ENCODE measurements at regions not wholly inside any gene's neighbourhood (a gene's known extent, or its start where the extent isn't known, plus 50 kb on each side); places are given as distances from the start of the nearest gene placed in this dataset.
"Not testable (repeated sequence)": the region's sequence is repeated elsewhere in the genome, so short reads cannot be mapped to it uniquely, and the experiment has no call there.

DNA sequence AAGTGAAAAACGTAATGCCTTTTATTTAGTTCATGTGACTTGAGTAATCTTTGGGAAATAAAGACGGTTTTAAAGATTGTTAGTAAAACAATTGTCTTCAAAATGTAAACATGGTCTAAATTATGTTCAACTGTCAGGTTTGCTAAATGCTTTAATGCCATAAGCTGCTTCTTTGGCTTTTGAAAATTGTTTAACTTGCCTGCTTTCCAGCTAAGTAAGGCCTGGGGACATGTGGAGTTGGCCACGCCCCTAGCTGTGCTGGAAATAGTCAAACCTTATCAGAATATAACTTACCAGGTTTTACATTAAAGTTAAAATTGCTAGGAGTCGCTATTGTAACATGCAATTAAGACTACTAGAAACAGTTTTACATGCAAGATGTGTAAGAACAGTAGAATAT lies 203.9 kb downstream of the B3GLCT start:
- not testable (repeated sequence) for TF ChIP-seq RFX5 (IDR thresholded peaks at IDR 0.05; ENCODE audit: borderline replicate concordance, low read depth, low read length); EZH2 (IDR thresholded peaks at IDR 0.05; ENCODE audit: low read depth, low read length, severe bottlenecking); PHF8 (conservative IDR thresholded peaks at IDR 0.05; ENCODE audit: low read depth, low read length); RAD21 (IDR thresholded peaks at IDR 0.05 in 1 of 2, conservative IDR thresholded peaks at IDR 0.05 in 1 of 2; ENCODE audit: low read depth in 2 of 2, low read length in 2 of 2); POLR2AphosphoS5 (IDR thresholded peaks at IDR 0.05; ENCODE audit: low read depth, low read length); CHD2 (IDR thresholded peaks at IDR 0.05; ENCODE audit: low read length); SRF (IDR thresholded peaks at IDR 0.05; ENCODE audit: low read depth, low read length); HDAC2 (IDR thresholded peaks at IDR 0.05; ENCODE audit: borderline replicate concordance in 1 of 2, low read depth in 2 of 2, low read length in 2 of 2); SIN3A (conservative IDR thresholded peaks at IDR 0.05 in 1 of 2, IDR thresholded peaks at IDR 0.05 in 1 of 2; ENCODE audit: low read depth in 1 of 2, low read length in 2 of 2); MAFK (IDR thresholded peaks at IDR 0.05; ENCODE audit: low read depth, low read length); GTF2F1 (IDR thresholded peaks at IDR 0.05; ENCODE audit: borderline replicate concordance, low read depth, low read length); ZNF274 (IDR thresholded peaks at IDR 0.05; ENCODE audit: borderline replicate concordance, extremely low read depth, low read length)
- TF ChIP-seq, protein P1, sequence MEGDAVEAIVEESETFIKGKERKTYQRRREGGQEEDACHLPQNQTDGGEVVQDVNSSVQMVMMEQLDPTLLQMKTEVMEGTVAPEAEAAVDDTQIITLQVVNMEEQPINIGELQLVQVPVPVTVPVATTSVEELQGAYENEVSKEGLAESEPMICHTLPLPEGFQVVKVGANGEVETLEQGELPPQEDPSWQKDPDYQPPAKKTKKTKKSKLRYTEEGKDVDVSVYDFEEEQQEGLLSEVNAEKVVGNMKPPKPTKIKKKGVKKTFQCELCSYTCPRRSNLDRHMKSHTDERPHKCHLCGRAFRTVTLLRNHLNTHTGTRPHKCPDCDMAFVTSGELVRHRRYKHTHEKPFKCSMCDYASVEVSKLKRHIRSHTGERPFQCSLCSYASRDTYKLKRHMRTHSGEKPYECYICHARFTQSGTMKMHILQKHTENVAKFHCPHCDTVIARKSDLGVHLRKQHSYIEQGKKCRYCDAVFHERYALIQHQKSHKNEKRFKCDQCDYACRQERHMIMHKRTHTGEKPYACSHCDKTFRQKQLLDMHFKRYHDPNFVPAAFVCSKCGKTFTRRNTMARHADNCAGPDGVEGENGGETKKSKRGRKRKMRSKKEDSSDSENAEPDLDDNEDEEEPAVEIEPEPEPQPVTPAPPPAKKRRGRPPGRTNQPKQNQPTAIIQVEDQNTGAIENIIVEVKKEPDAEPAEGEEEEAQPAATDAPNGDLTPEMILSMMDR (IDR thresholded peaks at IDR 0.05; ENCODE audit: control extremely low read depth in 1 of 3, insufficient read depth in 1 of 3, low read depth in 1 of 3, low read length in 3 of 3) = not testable (repeated sequence)
